SHP77 (cell line): ENCODE measurements at regions not wholly inside any gene's neighbourhood (a gene's known extent, or its start where the extent isn't known, plus 50 kb on each side); places are given as distances from the start of the nearest gene placed in this dataset.

Experiments
- DNase-seq, 2 experiments: peaks; one replicate each; lab custom pipeline; 2025; lab: John Stamatoyannopoulos, UW

GRCh38 chr2:42957861-42958301 is 165.5 kb upstream of the HAAO start:
- no peak for DNase-seq

- DNase-seq, result no peak
Measured at GRCh38 chr2:42957109-42957860, 164.9 kb upstream of the HAAO start.

GRCh38 chr2:42954227-42954962 is 162.0 kb upstream of the HAAO start:
- DNase-seq, result no peak

- DNase-seq, result no peak
Measured at GRCh38 chr2:42953216-42953615, 160.8 kb upstream of the HAAO start.

GRCh38 chr2:42951263-42951938 is 159.0 kb upstream of the HAAO start:
- no peak for DNase-seq

- no peak for DNase-seq
Measured at GRCh38 chr2:42949125-42949524, 156.7 kb upstream of the HAAO start.

- no peak for DNase-seq
Measured at GRCh38 chr2:42947809-42948600, 155.6 kb upstream of the HAAO start.

GRCh38 chr2:42944779-42945415 is 152.5 kb upstream of the HAAO start:
- DNase-seq, result peak in 1 of 2 experiments; percentile 22

GRCh38 chr2:42942990-42943493 is 150.7 kb upstream of the HAAO start:
- no peak for DNase-seq

GRCh38 chr2:42942214-42942989 is 150.0 kb upstream of the HAAO start:
- DNase-seq, result no peak

GRCh38 chr2:42941633-42942176 is 149.3 kb upstream of the HAAO start:
- no peak for DNase-seq

GRCh38 chr2:42939411-42940206 is 147.2 kb upstream of the HAAO start:
- DNase-seq, result no peak

- DNase-seq, result no peak
Measured at GRCh38 chr2:42938671-42939370, 146.4 kb upstream of the HAAO start.

GRCh38 chr2:42937171-42937875 is 144.9 kb upstream of the HAAO start:
- no peak for DNase-seq

GRCh38 chr2:42935692-42936671 is 143.6 kb upstream of the HAAO start:
- DNase-seq, result no peak

GRCh38 chr2:42934580-42935186 is 142.3 kb upstream of the HAAO start:
- DNase-seq, result no peak
